NCI-H1436 (cell line): ENCODE measurements at regions not wholly inside any gene's neighbourhood (a gene's known extent, or its start where the extent isn't known, plus 50 kb on each side); places are given as distances from the start of the nearest gene placed in this dataset.

Source experiments
- DNase-seq: peaks from one replicate; lab custom pipeline; 2025; lab: John Stamatoyannopoulos, UW

- no peak for DNase-seq
Measured at GRCh38 chr20:52643034-52643433, 329.1 kb upstream of the TSHZ2 start.

- no peak for DNase-seq
Measured at GRCh38 chr20:52637201-52637600, 335.0 kb upstream of the TSHZ2 start.

GRCh38 chr20:52631469-52631868 lies 340.7 kb upstream of the TSHZ2 start:
- no peak for DNase-seq

GRCh38 chr20:52630138-52630537 lies 342.0 kb upstream of the TSHZ2 start:
- no peak for DNase-seq

- no peak for DNase-seq
Measured at GRCh38 chr20:52624281-52624680, 347.9 kb upstream of the TSHZ2 start.

GRCh38 chr20:52622081-52622480 lies 350.1 kb upstream of the TSHZ2 start:
- no peak for DNase-seq

GRCh38 chr20:52621401-52621800 lies 350.8 kb upstream of the TSHZ2 start:
- no peak for DNase-seq

- DNase-seq: no peak
Measured at GRCh38 chr20:52619671-52620070, 352.5 kb upstream of the TSHZ2 start.

GRCh38 chr20:52619101-52619500 lies 353.1 kb upstream of the TSHZ2 start:
- no peak for DNase-seq

GRCh38 chr20:52616629-52617028 lies 355.5 kb upstream of the TSHZ2 start:
- no peak for DNase-seq

GRCh38 chr20:52614051-52614863 lies 357.9 kb upstream of the TSHZ2 start:
- no peak for DNase-seq

GRCh38 chr20:52612046-52612632 lies 360.0 kb upstream of the TSHZ2 start:
- no peak for DNase-seq

- no peak for DNase-seq
Measured at GRCh38 chr20:52610749-52611148, 361.4 kb upstream of the TSHZ2 start.

GRCh38 chr20:52601295-52601971 lies 370.7 kb upstream of the TSHZ2 start:
- no peak for DNase-seq

GRCh38 chr20:52596256-52596655 lies 375.9 kb upstream of the TSHZ2 start:
- no peak for DNase-seq

- no peak for DNase-seq
Measured at GRCh38 chr20:52595518-52595917, 376.6 kb upstream of the TSHZ2 start.

- DNase-seq: no peak
Measured at GRCh38 chr20:52593654-52594053, 378.5 kb upstream of the TSHZ2 start.

GRCh38 chr20:52592567-52592966 lies 379.6 kb upstream of the TSHZ2 start:
- no peak for DNase-seq

GRCh38 chr20:52590100-52590499 lies 382.1 kb upstream of the TSHZ2 start:
- DNase-seq: no peak

GRCh38 chr20:52589251-52589812 lies 382.8 kb upstream of the TSHZ2 start:
- no peak for DNase-seq

GRCh38 chr20:52586660-52587059 lies 385.5 kb upstream of the TSHZ2 start:
- DNase-seq: no peak

- DNase-seq: no peak
Measured at GRCh38 chr20:52585333-52585732, 386.8 kb upstream of the TSHZ2 start.

- no peak for DNase-seq
Measured at GRCh38 chr20:52578559-52578958, 387.0 kb upstream of the ZFP64 start.
